DOHH2 (cell line): ENCODE measurements at regions not wholly inside any gene's neighbourhood (a gene's known extent, or its start where the extent isn't known, plus 50 kb on each side); places are given as distances from the start of the nearest gene placed in this dataset.

Experiments used
- EZH2phosphoT487 ChIP-seq: fragments of 200-600 bp; sonication (generic); IDR thresholded peaks from 2 replicates; pipeline ENCODE4 v1.6.1; 2017; ENCODE audit warnings: borderline replicate concordance, mild to moderate bottlenecking, antibody characterized with exemption, low read length, moderate library complexity, mixed read lengths
- TF ChIP-seq, protein P1 (sequence below): fragments of 200-600 bp; sonication (generic); IDR thresholded peaks from one replicate; pipeline ENCODE4 v1.5.1; 2014; ENCODE audit warnings: antibody characterized with exemption, mild to moderate bottlenecking, low read depth, low read length; ENCODE audit not compliant: poor library complexity, severe bottlenecking

DNA sequence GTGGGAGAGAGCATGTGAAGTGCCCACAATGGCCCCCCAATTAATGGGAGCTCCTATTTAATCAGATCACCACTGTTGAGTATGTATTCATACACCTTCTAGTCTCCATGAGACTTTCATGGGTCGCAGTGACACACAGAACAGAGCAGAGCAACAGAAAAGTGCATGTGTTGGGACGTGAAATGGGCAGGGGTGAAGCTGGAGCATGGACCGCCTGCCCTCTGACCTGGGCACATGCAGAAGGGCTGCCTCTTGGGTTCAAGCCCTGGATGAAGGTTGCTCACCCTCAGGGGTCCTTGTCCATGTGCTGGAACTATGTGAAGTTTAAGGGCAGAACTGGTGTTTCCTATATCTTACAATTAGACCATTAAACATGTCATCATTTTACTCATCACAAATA, 106.0 kb upstream of the PHACTR3 start:
- TF ChIP-seq, protein P1, sequence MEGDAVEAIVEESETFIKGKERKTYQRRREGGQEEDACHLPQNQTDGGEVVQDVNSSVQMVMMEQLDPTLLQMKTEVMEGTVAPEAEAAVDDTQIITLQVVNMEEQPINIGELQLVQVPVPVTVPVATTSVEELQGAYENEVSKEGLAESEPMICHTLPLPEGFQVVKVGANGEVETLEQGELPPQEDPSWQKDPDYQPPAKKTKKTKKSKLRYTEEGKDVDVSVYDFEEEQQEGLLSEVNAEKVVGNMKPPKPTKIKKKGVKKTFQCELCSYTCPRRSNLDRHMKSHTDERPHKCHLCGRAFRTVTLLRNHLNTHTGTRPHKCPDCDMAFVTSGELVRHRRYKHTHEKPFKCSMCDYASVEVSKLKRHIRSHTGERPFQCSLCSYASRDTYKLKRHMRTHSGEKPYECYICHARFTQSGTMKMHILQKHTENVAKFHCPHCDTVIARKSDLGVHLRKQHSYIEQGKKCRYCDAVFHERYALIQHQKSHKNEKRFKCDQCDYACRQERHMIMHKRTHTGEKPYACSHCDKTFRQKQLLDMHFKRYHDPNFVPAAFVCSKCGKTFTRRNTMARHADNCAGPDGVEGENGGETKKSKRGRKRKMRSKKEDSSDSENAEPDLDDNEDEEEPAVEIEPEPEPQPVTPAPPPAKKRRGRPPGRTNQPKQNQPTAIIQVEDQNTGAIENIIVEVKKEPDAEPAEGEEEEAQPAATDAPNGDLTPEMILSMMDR: no peak
- TF ChIP-seq EZH2phosphoT487: no peak
